GM21619 (cell line): ENCODE measurements at regions not wholly inside any gene's neighbourhood (a gene's known extent, or its start where the extent isn't known, plus 50 kb on each side); places are given as distances from the start of the nearest gene placed in this dataset.
"Not testable (repeated sequence)": the region's sequence is repeated elsewhere in the genome, so short reads cannot be mapped to it uniquely, and the experiment has no call there.

Experiments used
- ATAC-seq: cut with Tn5 transposase; IDR thresholded peaks from one replicate; pipeline ENCODE4 v1.9.1; 2021; ENCODE audit not compliant: unreplicated experiment

DNA sequence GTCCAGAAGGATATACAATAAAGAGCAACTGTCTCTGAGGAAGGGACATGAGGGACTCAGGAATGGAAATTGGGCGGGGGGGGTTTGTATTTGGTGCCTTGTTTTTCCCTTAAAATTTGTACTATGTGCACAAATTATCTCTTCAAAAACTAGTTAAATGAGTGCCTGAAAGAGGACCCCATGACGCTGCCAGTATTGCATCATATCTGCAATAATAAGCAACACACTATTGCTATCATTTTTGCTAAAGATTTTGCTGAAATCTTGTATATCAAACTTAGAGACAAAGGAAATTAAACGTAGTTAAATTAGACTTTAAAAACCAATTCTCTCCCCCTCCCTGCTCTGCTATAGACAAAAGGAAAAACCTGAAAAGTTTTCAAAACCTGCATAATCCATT is 89.7 kb upstream of the SLC30A5 start:
- ATAC-seq, result no peak

DNA sequence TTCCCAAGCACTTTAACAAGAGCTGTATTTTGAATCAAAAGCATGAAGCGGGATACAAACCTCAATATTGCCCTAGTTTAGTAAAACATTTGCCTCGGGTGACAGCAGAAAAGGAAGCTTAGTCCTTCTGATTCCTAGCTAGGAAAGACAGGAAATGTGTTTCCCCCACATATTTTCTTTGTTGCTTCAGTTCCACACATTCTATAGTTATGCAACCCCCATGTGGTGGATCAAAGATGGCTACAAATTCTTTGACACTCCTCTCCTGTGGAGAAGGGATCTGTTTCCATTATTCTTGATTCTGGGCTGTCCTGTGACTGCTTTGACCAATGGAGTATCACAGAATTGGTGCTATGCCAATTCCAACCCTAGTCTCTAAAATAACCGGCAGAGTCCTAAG is 89.1 kb upstream of the SLC30A5 start:
- no peak for ATAC-seq

DNA sequence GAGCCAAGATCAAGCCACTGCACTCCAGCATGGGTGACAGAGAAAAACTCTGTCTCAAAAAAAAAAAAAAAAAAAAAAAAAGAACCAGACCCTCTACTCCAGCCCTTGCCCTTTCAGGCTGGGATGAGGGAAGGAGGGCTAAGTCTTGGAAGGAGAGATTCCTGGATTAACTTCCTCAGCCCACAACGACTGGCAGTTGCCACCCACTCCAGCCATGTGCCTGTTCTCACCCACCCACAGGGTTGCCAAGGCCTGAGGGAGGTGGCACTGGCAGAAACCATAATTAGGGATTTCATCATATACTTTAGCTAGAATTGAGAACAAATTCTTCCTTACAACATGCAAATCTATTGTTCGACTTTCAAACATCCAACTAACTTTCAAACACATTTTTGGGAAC is 87.8 kb upstream of the SLC30A5 start:
- no peak for ATAC-seq

DNA sequence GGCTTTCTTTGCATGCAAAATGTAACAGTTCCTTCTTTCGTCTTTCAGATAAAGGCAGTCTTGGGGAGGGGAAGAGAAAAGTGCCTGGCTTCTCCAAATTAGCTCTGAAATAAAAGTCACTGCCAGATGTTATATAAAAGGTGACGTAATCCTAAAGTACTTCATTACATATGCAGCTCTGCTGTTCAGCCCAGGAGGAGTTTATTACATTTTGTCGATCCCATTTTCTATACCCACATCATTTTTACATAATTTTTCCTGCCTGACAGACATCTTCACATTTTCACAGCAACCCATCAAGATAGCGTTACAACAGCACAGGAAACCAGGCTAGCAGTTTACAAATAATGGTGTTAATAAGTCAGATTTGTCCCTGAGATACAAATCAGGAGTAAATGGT is 86.7 kb upstream of the SLC30A5 start:
- ATAC-seq, result no peak

DNA sequence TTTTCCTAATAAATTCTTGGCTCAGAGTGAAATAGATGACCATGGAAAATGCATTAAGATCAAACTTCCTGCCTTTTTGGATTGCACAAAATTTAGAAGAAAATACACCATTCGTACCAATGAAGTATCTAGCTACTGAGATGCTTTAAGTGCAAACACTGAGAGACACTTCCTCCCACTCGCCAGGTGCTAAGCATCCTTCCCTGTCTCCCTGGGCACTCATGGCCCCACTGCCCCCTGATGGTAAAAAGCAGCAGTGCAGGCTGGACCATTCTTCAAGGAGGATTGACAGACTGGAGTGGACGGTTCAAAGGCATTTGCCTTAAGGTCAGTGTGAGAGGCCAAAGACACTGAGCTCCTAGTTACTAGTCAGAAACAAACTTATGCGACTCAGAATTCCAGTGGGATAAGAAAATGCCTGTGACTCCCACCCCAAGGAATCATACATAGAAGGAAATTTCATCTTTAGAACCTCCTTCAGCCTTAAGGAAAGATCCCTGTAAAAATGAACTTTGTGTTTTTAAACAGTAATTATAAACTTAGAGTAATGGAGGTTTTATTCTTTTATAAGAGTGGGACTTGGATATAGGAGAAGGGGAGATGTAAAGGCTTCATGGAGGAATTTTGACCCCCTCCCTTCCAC is 86.0 kb upstream of the SLC30A5 start:
- ATAC-seq, result peak; percentile 89

DNA sequence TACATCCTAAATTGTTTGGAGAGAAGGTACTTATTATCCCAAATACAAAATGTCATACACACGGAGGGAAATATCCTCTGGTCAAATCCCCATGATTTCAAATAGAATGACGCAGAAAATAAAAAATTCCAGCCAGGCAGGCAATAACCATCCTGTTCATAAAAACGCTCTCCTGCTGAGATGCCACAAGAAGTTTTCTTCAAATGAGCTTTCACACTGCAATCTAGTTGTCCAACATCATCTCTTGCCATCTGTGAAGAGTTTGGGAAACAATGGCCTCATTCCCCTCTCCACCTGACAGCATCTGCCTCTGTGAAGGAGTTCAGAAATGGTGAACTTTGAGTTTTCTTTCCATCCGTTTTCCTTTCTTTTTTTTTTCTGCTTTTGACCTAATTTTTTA is 83.3 kb upstream of the SLC30A5 start:
- no peak for ATAC-seq

DNA sequence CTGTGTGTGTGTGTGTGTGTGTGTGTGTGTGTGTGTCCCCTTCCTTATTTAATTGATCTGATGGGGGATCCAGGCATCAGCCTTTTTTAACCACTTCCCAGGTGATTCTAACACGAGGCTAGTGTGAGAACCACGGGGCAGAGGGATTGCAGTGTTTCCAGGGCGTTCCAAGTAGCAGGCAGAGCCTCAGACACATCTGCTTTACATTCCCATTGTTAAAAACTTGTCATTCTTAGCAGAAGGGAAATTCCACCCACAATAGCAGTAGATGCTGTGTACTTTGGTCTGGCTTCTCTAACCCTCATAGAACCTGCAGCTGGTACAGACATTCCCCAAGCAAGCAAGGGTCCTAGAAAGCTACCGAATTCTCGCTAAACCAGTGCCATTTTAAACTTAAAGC is 81.9 kb upstream of the SLC30A5 start:
- no peak for ATAC-seq

DNA sequence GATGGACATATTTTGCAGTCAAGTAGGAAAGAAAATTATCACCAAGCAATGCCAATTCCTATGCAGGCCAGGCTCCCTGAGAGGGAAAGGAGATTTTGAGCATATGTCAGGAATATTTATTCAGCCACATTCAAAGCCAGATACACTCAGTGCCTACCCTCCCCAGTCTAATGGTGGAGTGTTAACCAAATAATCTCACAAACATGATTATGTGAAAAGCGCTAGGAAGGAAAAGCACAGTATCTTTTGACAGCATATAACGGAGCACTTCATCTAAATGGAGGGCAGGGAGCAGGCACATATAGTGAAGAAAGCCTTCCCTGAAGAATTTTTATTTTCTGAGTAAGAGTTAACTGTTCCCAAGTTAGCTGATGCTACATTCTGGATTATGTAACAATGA is 80.3 kb upstream of the SLC30A5 start:
- ATAC-seq, result no peak

DNA sequence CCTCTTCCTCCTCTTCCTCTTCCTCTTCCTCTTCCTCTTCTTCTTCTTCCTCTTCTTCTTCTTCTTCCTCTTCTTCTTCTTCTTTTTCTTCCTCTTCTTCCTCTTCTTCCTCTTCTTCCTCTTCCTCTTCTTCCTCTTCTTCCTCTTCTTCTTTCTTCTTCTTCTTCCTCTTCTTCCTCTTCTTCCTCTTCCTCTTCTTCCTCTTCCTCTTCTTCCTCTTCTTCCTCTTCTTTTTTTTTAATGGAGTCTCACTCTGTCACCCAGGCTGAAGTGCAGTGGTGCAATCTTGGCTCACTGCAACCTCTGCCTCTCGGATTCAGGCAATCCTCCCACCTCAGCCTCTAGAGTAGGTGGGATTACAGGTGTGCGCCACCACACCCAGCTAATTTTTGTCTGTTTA is 79.8 kb upstream of the SLC30A5 start:
- not testable (repeated sequence) for ATAC-seq

DNA sequence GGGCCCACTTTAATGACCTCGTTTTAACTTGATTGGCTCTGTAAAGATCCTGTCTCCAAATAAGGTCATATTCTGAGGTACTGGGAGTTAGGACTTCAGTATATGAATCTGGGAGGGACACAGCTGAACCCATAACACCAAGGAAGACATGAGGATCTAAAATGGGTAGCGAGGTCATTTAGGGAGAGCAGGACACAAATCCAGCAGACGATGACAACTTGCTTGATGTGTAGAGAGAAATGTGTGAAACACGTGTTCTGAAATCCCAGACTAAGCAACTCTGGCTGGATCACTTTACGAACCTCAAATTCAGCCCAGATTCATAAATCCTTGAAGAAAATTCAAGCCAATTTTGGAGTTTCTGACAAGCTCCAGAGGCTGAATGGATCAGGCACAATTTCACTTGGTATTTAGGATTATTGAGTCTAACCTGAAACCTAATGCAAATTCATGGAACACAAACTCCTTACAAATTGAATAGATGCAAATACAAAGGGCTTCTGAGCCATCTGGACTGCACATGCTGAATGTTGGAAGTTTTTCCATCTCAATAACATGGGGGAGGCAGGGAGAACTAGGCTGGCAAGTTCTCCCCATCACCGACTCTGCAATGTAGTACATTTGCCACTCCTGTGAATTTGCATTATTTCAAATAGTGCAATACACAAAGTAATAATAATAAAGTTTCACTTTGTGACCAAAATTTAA is 74.0 kb upstream of the SLC30A5 start:
- no peak for ATAC-seq

DNA sequence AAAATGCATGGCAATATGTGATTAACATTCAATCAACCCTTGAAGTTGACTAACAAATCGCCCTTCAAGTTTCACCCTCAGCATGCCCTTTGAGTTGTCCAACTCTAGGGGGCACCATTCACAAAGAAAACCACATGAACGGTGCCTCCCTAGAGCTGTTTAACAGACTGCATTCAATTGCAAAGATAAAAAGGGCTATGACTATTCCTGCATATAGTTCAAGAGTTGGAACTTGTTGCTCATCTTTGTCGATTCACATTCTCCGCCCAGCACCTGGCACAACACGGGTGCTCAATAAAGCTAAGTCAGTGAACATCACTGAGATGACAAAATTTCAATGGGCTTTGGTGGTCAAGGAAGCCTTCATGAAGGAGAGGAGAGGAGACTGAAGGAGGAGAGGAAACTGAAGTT is 69.6 kb upstream of the SLC30A5 start:
- ATAC-seq, result no peak

DNA sequence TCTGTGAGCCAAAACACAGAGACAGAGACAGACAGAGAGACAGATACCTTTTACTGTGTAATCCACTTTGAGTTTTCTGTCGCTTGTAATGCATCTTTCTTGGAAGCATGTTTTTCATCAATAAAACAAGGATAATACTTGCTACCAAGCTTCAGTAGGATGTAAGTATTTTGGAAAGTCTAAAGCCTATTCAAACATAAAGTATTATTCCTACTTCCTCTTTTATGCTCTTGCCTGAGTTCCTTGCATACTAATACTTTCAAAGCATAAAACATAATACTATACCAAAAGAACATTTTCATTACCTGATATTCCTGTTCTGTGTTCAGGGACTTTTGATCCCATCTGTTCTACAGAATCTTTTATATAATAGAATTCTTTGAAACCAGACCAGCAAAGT is 64.5 kb upstream of the SLC30A5 start:
- no peak for ATAC-seq

DNA sequence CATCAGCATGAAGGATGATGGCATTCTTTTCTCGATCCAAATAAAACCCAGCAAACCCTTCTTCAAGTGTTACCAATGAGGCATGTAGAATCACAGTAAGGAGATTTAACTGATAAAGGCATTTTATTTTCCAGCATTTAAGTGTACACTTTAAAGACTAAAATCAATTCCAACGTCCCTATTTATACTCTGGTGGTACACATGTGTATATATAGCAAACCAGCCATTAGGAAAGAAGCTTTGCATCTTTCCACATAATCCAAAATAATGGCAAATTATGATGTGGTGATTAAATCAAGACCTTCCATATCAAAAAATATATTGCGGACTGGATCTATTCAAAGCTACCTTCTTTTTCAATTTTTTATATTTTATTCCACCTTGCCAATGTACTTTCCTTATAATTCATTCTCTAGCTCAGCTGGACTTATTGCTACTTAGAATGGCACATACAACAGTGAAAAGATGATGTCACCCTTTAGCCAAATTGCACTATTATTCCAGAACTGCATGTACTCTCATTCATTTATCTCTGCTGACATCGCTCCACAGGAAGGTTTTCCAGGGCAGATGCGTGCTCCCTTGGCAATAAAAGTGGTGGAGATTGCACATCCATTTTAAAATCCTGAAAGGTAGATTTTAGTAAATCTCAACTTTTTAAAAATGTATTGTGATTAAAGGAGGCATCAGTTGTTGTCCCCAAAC is 63.3 kb upstream of the SLC30A5 start:
- no peak for ATAC-seq

DNA sequence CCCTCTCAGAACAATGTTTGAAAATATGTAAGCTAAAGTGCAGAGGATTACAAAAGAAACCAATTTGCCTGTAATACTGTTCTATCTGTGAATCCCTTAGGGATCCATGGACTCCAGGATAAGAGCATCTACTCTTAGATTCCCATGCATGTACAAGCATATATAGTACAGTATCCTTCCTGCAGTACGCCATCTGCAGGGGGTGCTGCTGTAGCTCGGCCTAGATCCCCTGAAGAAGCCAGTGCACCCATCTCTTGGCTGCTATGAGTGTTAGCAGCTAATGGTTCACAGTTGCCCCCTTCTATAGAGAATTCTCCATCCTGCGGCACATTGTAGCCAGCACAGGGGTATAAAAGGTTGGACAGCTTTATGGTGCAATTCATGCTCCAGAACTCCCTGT is 61.8 kb upstream of the SLC30A5 start:
- ATAC-seq, result no peak

DNA sequence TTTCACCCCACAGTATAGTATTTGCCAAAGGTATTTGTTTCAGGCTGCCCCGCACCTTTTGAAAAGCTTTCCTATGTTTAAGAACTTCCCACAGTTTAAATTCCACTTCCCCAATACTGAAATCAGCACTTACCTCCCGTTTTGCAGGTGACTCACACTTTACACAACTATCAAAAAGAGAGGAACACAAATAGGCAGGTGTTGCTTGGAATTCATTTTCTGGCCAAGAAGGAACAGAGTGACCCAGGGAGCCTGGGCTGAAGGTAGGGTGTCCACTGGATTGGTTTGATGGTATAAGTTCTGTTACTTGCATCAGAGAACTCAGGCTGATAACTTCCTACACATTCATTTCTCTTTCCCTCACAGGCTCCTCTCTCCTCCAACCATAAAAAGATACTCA is 60.1 kb upstream of the SLC30A5 start:
- ATAC-seq, result no peak

DNA sequence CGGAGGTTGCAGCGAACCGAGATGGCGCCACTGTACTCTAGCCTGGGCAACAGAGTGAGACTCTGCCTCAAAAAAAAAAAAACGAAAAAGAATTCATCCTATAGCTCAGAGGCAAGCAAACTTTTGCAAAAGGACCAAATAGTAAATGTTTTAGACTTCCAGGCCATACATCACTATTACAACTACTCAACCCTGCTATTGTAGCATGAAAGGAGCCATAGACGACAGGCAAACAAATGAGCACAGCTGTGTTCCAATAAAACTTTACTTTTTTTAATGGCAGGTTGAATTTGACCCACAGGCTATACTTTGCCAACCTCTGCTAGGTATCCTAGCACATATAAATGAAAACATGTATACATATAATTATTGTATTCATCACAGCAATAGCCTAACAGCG is 58.9 kb upstream of the SLC30A5 start:
- ATAC-seq, result no peak

DNA sequence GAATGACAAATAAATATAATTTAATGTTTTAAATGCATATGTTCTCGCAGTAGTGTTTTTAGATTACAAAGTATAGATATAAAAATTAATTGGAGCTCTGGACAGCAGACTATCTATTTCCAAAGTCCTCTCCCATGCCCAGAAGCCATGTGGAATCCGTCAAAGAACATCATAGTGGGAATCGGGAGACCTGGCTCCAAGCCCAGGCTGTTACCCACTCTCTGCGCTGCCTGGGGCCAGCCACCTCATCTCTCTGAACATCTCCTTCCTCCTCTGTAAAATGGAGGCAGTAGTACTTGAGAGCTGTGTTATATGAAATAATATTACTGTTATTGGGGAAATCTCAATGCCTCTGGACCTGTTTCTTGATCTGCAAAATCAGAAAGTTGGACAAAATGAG is 58.1 kb upstream of the SLC30A5 start:
- no peak for ATAC-seq

DNA sequence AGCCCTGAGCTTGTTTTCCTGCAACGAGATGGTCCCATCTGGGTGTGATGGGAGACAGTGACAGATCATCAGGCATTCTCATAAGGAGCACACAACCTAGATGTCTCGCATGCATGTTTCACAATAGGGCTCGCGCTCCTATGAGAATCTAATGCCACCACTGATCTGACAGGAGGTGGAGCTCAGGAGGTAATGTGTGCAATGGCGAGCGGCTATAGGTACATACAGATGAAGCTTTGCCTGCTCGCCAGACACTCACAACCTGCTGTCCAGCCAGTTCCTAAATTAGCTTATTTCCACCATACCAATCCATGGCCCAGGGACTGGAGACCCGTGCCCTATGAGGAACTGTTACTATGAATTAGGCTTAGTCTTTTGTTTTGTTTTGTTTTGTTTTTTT is 55.3 kb upstream of the SLC30A5 start:
- no peak for ATAC-seq

DNA sequence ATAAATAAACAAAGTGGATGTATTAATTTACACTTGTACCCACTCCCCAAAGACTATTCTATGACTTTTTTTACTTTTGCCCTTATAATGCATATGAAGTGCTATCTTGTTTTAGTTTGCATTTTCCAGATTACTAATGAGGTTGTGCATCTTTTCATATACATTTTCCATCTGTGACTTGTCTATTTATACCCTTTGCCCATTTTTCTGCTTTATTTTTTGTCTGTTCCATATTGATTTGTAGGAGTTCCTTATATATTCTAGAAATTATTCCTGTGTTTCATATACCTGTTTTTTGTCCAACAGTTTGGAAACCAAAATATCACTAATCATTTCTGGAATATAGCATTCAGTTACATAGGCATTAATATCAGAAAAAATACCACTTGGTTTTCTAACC is 54.0 kb upstream of the SLC30A5 start:
- no peak for ATAC-seq

DNA sequence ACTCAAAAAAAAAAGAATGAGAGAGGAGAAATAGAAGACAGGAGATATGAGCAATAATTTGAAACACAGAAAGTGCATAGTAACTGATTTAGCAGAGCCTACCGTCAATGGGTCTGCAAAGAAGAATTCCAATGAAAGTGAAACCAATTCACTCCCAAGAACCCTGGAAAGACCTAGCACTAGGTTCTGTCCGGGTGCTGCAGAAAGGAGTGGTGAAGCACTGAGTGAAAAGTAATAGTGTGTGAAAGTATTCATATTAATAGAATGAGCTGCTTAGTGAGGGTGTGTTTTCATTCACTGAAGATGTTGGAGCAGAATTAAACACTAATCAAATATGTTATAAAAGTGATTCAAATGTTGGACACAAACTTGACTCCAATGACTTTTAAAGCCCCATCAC is 51.3 kb upstream of the SLC30A5 start:
- ATAC-seq, result peak; percentile 34

DNA sequence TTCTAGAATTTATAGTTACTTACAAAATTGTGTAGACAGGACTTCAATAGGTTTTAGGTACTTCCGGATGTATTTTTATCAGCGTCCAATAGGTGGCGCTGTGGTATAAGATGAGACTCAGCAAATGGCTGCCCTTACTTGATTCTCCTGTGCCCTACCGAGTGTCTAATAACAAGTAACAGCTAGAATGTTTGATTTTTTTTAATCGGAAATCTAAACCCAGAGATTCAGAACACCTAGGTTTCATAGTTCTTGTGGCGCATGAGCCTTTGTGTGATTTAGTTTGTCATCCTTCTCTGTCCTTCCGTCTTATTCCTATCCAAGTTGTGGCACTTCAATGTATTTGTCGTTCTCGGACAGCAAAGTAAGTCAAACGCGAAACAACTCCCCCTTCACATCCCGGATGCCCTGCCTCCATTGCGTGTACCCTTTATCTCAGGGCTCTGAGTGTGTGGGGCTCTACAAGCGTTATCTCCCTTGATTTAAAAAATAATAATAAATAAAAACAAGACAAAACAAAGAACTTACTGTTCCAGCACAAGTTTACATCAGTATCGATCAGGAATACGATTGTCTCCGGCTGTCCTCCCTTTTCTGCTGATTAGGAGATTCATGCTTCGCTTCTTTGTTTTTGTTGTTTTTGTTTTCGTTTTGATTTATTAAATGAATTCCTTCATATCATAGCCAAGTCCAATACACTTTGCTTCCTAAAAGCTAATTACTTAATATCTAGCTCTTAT is 50.7 kb upstream of the SLC30A5 start:
- ATAC-seq, result peak; percentile 94

DNA sequence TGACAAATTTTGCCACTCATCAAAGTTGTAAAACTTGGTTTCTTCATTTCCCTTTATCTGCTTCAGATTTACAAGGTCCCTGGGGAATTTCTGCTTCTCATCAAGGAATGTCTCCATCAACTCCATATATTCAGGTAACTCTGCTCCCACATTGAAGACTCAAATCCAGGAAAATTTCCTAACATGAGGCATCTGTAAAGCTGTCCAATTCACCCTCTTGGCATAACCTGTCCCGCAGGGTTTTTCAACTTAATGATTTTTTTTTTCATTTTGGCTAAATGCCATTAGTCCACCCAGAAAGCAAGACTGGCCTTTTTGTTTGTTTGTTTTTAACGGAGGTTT is 50.2 kb upstream of the SLC30A5 start:
- ATAC-seq, result no peak
